K562 (cell line): ENCODE measurements at regions not wholly inside any gene's neighbourhood (a gene's known extent, or its start where the extent isn't known, plus 50 kb on each side); places are given as distances from the start of the nearest gene placed in this dataset.

ENCODE experiments used
- FOXK2 ChIP-seq, 2 experiments: fragments of 450-650 bp; IDR thresholded peaks in 1 of 2; conservative IDR thresholded peaks in 1 of 2; 2 replicates each; pipeline ENCODE4 v1.6.1; 2016; ENCODE audit warnings: low read depth in 2 of 2, mild to moderate bottlenecking in 1 of 2
- HDAC2 ChIP-seq: fragments of 450-650 bp; IDR thresholded peaks from 2 replicates; pipeline ENCODE4 v1.6.1; 2016; ENCODE audit warnings: mild to moderate bottlenecking
- LEF1 ChIP-seq: fragments of 450-650 bp; IDR thresholded peaks from 2 replicates; pipeline ENCODE4 v1.6.1; 2016; ENCODE audit warnings: mild to moderate bottlenecking
- POLR2A ChIP-seq: fragments of 450-650 bp; conservative IDR thresholded peaks from 2 replicates; pipeline ENCODE4 v1.6.1; 2016
- POLR2AphosphoS5 ChIP-seq: IDR thresholded peaks from 2 replicates; pipeline ENCODE4 v1.6.1; 2011; ENCODE audit warnings: mild to moderate bottlenecking, low read depth, low read length, moderate library complexity; ENCODE audit not compliant: control insufficient read depth, insufficient read depth
- SIN3B ChIP-seq: fragments of 450-650 bp; IDR thresholded peaks from 2 replicates; pipeline ENCODE4 v1.6.1; 2017; ENCODE audit warnings: low read depth, mild to moderate bottlenecking, moderate library complexity
- SIX5 ChIP-seq, 2 experiments: IDR thresholded peaks; 2 replicates each; pipeline ENCODE4 v1.6.1; 2011; ENCODE audit warnings: low read length in 2 of 2, borderline replicate concordance in 1 of 2, low read depth in 1 of 2, mild to moderate bottlenecking in 1 of 2, moderate library complexity in 1 of 2; ENCODE audit not compliant: insufficient read depth in 1 of 2
- ZNF444 ChIP-seq: fragments of 250-450 bp; sonication (Bioruptor Pico); IDR thresholded peaks from 2 replicates; pipeline ENCODE4 v1.4.0; 2020; ENCODE audit warnings: mild to moderate bottlenecking, moderate library complexity

- TF ChIP-seq POLR2AphosphoS5 (no peak), ZNF444 (CRISPR knock-in tag) (no peak), SIN3B (no peak), SIX5 (IDR thresholded peaks at IDR 0.05; ENCODE audit: borderline replicate concordance in 1 of 2, insufficient read depth in 1 of 2, low read depth in 1 of 2, low read length in 2 of 2) (no peak), LEF1 (no peak), FOXK2 (conservative IDR thresholded peaks at IDR 0.05 in 1 of 2, IDR thresholded peaks at IDR 0.05 in 1 of 2; ENCODE audit: low read depth in 2 of 2) (no peak), POLR2A (no peak), HDAC2 (no peak)
These were observed 282.0 kb upstream of the CHST9 start for GRCh38 chr18:27467073-27467472.
